ENCODE measurements at regions not wholly inside any gene's neighbourhood (a gene's known extent, or its start where the extent isn't known, plus 50 kb on each side); places are given as distances from the start of the nearest gene placed in this dataset.
"Not testable (repeated sequence)": the region's sequence is repeated elsewhere in the genome, so short reads cannot be mapped to it uniquely, and the experiment has no call there.

GRCh38 chr14:57044101-57044973 is 224.4 kb downstream of the EXOC5 start:
- TF ChIP-seq, protein P1, sequence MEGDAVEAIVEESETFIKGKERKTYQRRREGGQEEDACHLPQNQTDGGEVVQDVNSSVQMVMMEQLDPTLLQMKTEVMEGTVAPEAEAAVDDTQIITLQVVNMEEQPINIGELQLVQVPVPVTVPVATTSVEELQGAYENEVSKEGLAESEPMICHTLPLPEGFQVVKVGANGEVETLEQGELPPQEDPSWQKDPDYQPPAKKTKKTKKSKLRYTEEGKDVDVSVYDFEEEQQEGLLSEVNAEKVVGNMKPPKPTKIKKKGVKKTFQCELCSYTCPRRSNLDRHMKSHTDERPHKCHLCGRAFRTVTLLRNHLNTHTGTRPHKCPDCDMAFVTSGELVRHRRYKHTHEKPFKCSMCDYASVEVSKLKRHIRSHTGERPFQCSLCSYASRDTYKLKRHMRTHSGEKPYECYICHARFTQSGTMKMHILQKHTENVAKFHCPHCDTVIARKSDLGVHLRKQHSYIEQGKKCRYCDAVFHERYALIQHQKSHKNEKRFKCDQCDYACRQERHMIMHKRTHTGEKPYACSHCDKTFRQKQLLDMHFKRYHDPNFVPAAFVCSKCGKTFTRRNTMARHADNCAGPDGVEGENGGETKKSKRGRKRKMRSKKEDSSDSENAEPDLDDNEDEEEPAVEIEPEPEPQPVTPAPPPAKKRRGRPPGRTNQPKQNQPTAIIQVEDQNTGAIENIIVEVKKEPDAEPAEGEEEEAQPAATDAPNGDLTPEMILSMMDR (IDR thresholded peaks at IDR 0.05), result not testable (repeated sequence)
- TF ChIP-seq POLR2AphosphoS5 (IDR thresholded peaks at IDR 0.05; ENCODE audit: low read depth, low read length); SIN3A (IDR thresholded peaks at IDR 0.05; ENCODE audit: borderline replicate concordance, insufficient read depth, low read depth, low read length); REST (IDR thresholded peaks at IDR 0.05; ENCODE audit: insufficient read depth in 1 of 2, low read depth in 2 of 2, low read length in 1 of 2); TCF7L2 (IDR thresholded peaks at IDR 0.05; ENCODE audit: low read depth, low read length): not testable (repeated sequence)
